Right renal cortex interstitium (tissue), 3 donors: ENCODE measurements at regions not wholly inside any gene's neighbourhood (a gene's known extent, or its start where the extent isn't known, plus 50 kb on each side); places are given as distances from the start of the nearest gene placed in this dataset.
"Not testable (repeated sequence)": the region's sequence is repeated elsewhere in the genome, so short reads cannot be mapped to it uniquely, and the experiment has no call there.

Experiments used
- DNase-seq, 3 donors: peaks; one replicate each; pipeline ENCODE4 v3.0.0-alpha.2; 2013; ENCODE audit warnings: low read depth in 3 of 3, low spot score in 2 of 3

DNA sequence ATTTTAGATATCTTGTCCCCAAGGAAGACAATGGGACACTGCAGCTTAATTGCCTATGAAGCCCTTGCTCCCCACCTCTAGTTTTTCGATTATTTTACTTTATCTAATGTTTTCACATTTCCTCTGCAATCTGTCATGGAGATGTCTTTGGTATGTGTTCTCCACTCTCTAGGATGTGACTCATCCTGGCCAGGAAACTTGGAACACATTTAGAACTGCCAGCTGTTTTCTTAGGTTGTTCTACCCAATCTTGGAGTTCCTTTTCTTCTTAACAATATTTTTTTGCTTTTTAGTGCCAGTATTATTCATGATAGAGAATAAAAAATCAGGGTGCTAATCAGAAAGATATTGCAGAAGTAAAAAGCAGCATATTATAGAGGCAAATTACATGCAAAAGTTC, 101.7 kb upstream of the CLEC14A start:
- no peak for DNase-seq

DNA sequence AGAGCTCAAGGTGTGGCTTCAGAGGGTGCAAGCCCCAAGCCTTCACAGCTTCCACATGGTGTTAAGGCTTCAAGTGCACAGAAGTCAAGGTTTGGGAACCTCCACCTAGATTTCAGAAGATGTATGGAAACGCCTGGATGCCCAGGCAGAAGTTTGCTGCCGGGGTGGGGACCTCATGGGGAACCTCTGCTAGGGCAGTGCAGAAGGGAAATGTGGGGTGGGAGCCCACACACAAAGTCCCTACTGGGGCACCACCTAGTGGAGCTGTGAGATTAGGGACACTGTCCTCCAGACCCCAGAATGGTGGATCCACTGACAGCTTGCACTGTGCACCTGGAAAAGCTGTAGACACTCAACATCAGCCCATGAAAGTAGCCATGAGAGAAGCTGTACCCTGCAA, 99.6 kb upstream of the CLEC14A start:
- DNase-seq = not testable (repeated sequence)

GRCh38 chr14:38350102-38350501, 94.2 kb upstream of the CLEC14A start:
- no peak for DNase-seq

GRCh38 chr14:38342803-38343202, 86.9 kb upstream of the CLEC14A start:
- DNase-seq = no peak

DNA sequence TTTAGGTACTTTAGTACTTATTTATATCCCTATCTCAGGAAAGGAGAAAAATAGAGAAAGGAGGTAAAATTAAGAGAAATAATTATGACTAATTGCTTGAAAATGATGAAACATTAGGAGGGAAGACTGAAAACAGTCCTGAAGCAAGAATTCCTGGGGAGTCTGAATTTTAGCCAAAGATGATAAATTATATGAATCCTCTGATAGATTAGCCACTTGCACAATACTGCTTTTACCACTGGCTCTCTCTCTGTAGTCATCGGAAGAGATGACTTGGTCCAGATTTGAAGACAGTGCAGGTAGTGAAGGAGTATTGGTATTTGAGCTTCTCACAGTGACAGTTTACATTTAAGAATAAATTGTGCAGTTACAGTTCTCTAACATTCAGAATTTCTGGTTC, 83.8 kb upstream of the CLEC14A start:
- no peak for DNase-seq

DNA sequence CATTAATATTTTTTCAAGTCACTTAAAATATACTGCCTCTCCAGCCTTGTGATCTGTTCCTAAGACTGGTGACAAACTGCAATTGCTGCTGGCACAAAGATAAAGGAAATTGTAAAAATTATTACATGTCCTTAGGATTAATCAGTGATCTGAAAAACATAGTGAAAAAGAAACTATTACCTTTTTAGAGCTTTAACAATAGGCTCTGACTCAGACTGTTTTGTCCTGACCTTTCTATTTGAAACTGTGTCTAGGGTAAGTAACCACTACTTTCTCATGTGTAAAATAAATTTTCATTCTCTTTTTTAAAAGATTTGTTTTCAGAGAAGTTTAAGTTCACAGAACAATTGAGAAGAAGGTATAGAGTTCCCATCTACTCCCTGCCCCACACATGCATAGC, 80.4 kb upstream of the CLEC14A start:
- DNase-seq = no peak

DNA sequence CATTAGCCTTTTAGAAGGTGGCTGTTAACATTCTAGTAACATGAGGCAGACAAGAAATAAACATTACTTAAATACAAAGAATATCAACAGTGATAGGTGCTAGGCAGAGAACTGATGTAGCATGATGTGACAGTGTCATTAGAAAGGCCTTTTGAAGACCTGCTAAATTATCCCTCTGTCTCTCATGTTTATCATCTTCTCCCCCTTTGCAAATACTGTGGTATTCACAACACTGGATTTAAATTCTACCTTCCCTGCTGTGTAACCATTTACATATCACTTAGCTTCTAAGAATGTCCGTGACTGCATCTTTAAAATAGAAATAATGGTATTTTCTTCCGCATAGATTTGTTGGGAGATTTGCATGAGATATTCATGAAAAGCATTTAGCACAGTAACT, 74.4 kb upstream of the CLEC14A start:
- DNase-seq = no peak

- DNase-seq = no peak
These were observed 73.4 kb upstream of the CLEC14A start for GRCh38 chr14:38329246-38329645.

DNA sequence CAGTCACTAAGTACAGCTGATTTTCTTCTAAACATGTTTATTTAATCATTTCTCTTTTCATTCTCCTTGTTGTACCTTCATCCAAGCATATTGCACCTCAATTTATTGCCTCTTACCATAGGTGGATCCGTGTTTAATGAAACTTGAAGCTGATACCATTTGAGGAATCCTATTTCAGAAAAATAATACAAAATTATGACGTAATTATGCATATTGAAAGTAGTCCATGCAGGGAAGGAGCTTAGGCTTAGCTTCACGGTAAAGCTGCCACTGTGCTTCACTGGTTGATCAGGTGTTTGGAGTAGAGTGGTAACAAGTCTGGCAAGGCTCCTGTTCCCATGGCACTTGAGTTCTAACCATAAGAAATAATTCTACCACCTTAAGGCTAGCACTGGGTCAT, 61.0 kb upstream of the CLEC14A start:
- DNase-seq = no peak

- DNase-seq = no peak
These were observed 55.8 kb upstream of the CLEC14A start for GRCh38 chr14:38311655-38312054.

- no peak for DNase-seq
These were observed 54.6 kb upstream of the CLEC14A start for GRCh38 chr14:38310420-38310995.

DNA sequence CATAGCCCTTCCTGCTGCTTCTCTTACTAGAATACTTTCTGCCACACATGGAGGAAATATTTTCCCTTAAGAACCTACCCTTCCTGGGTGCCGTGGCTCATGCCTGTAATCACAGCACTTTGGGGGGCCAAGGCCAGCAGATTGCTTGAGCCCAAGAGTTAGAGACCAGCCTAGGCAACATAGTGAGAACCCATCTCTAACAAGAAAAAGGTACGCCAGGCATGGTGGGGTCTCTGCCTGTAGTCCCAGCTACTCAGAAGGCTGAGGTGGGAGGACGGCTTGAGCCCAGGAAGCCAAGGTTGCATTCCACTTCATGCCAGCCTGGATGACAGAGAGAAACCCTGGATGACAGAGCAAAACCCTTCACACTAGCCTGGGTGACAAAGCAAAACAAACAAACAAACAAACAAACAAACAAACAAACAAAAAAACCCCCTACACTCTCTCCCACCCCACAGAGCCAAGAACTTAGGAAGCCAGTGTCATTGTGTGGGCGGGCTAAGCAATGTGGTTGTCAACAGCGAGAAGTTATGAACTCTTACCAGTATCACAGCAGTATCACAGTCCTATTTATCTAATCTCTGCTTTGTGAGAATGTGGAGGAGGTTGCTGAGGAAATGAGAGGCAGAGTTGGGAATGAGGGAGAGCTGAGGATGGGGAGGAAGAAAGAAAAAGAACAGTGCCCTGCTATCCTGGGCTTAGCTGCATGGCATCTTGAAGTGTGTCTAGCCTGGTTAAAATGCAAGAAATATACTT, 53.8 kb upstream of the CLEC14A start:
- DNase-seq = no peak
